Stimulated activated CD4-positive, alpha-beta T cell treated with anti-CD3 and anti-CD28 coated beads, TNF-alpha, amount 100 ng/mL, for 48 hours (primary cell): ENCODE measurements at regions not wholly inside any gene's neighbourhood (a gene's known extent, or its start where the extent isn't known, plus 50 kb on each side); places are given as distances from the start of the nearest gene placed in this dataset.
A peak's percentile ranks its signal among the peaks of the same experiment; 100 is the strongest.
"Not testable (repeated sequence)": the region's sequence is repeated elsewhere in the genome, so short reads cannot be mapped to it uniquely, and the experiment has no call there.

ENCODE experiments used
- DNase-seq, 3 donors: peaks; one replicate each; pipeline ENCODE4 v3.0.0-alpha.2; 2020; ENCODE audit warnings: low read depth in 3 of 3

DNA sequence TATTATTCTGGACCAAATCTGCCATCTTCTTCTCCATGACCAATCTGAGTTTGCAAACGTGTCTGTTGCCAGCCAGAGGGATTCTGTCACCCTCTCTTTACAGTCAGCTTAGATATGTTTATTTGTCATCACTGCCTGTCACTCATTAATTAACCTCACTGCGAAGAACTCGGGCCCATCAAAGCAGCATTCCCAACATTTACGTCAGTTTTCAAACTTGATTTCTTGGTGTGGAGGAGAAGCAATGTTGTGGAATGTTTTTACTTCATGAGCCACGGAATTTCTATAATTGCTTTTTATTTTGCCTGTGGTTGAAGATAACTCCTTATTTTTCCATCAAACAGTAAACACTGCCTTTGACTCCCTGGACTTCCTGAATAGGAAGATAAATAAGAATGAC lies 91.8 kb upstream of the CNKSR3 start:
- no peak for DNase-seq

DNA sequence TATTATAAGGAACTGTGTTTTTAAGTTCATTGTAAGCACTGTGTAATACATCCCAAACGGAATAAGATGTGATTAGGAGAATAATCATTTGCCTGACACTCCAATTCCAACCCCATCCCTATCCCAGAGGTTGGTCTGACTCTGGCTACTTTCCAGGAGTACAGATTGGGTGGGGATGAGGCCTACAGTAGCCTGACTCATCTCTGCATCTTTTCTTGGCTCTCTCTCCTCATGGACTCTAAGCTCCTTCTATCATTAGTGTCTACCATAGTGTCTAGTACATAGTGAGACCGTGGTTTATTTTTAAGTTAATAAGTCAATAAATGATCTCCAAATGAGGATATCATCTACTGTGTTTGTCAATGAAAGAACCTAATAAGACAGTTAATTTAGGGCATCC lies 92.2 kb upstream of the CNKSR3 start:
- DNase-seq = no peak

DNA sequence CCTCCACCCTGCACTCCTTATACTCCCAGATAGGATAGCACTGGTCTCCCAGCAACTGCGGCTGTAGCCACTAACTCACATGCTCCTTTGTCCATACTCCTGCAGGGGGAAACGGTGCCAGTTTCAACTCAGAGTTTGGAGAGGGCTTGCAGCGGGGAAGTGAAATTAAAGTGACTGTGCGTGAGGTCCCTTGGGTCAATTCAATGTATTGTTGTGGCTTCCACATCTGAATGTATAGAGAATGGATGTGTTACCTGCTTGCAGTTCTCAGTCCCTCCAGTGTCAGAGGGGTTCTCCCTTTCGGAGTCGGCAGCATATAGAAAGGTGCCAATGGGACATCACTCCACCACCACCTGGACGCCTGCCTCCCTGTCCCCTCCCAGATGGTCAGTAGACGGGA lies 93.6 kb upstream of the CNKSR3 start:
- no peak for DNase-seq

GRCh38 chr6:154605178-154605881 lies 94.8 kb upstream of the CNKSR3 start:
- DNase-seq = peak in 1 of 3 donors; percentile 20

GRCh38 chr6:154605882-154606370 lies 95.4 kb upstream of the CNKSR3 start:
- DNase-seq = no peak

- peak; percentile 78 to 90 (median 83) for DNase-seq
Measured at GRCh38 chr6:154606457-154606856, 96.0 kb upstream of the CNKSR3 start.

DNA sequence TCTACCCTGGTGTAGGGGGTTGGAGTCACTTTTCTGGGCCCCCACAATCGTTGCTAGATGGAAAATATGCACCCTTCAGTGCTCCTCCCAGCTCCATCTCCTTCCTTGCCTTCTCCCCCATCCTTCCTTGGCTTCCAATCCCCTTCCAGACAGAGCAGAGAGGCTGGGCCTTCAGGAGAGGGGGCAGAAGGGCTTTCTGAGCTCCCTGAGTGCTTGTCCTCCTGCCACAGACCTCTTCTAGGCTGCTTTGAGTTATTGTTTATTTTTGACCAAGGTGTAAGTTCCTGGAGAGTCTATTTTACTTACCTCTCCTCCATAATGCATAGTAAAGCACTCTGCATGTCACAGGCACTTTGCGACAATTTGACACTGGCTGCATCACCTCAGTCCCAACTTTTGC lies 96.4 kb upstream of the CNKSR3 start:
- no peak for DNase-seq

DNA sequence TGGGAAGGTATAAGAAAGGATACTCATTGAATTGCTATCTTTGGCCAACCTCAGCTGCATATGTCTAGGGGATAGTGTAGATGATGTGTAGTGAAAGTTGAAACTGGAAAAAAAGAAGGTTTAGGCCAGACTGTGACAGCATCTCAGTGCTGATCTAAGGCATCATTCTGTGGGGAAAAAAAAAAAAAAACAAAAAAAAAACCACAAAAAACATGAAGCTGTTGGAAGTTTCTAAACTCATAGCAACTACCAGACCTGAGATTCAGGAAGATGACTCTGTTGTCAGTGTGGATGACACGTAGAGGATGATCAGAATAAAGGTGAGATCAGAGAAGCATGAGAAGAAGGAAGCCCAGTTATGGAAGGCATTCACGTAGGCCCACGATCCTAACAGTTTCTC lies 100.8 kb upstream of the CNKSR3 start:
- no peak for DNase-seq

GRCh38 chr6:154611847-154612246 lies 101.4 kb upstream of the CNKSR3 start:
- DNase-seq = no peak

- DNase-seq = no peak
Measured at GRCh38 chr6:154613137-154613676, 102.7 kb upstream of the CNKSR3 start.

- no peak for DNase-seq
Measured at GRCh38 chr6:154614101-154614500, 103.6 kb upstream of the CNKSR3 start.

- no peak for DNase-seq
Measured at GRCh38 chr6:154614641-154615040, 104.2 kb upstream of the CNKSR3 start.

DNA sequence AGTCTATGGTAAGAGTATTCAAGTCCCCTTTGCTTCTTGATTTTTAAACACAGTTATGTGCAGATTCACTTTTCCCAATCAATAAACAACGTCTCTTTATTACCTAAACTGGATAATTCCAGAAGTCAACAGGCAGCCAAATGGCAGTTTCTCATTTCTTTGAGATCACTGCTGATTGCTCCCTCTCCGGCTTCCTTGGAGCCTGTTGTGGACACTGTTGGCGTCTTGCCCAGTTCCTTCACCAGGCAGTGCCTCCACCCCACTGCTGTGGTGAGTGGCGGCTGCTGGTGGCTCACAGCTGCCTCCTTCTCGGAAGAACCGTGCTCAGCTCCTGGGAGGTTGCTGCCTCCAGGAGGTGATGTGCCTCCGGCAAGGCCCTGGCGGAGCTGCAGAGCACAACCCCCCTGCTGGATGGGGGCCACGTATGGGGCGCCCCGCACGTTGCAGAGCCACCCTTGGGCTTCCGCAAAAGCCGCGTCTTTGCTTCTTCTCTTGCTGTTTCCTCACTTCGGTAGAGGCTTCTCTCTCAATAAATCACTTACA lies 105.1 kb upstream of the CNKSR3 start:
- no peak for DNase-seq

DNA sequence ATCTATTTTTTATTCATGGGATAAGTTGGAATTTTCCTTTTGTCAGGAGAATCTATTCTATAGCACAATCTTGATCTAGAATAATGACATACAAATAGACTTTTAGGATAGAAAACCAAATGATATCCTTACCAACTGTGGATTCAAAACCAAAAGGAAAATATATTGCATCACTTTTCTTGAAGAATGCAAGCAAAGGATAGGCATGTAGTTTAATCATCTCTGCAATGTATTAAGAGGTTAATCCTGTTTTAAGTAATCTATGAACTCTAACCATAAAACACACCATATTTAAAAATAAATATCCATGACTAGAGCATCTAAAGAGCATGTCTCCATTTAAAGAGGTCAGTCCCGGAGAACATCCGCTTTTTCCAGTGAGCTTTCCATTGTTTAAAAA lies 106.7 kb upstream of the CNKSR3 start:
- no peak for DNase-seq

DNA sequence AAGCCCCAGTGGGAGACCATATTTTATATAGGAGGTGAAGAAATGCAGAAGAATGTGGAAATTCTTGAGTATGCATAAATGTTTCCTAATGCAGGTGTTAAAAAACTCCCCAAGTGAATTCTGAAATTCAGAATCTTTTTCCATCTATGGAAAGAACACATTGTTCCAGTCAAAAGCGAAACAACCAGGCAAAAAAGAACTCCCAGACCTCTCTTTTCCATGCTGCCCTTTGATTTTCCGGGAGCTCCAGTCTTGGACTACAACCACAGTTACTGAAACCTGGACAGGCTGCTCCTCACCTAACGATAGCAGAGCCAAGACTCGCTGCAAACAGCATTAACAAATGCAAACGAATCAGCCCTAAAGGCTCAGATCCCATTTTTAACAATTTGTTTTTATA lies 108.7 kb upstream of the CNKSR3 start:
- no peak for DNase-seq

GRCh38 chr6:154621686-154622085 lies 111.2 kb upstream of the CNKSR3 start:
- no peak for DNase-seq

GRCh38 chr6:154622618-154623336 lies 110.4 kb upstream of the SCAF8 start:
- no peak for DNase-seq

DNA sequence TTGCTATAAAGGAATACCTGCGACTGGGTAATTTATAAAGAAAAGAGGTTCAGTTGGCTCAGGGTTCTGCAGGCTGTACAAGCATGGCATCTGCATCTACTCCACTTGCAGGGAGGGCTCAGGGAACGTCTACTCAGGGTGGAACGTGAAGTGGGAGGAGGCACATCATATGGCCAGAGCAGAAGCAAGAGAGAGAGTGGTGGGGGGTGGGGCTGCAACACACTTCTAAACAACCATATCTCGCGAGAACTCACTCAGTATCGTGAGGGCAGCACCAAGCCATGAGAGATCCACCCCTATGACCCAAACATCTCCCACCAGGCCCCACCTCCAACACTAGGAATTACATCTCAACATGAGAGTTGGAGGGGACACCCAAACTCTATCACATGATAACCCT lies 109.8 kb upstream of the SCAF8 start:
- DNase-seq = no peak

GRCh38 chr6:154624038-154624599 lies 109.1 kb upstream of the SCAF8 start:
- no peak for DNase-seq

- DNase-seq = not testable (repeated sequence)
Measured at GRCh38 chr6:154624727-154625126, 108.5 kb upstream of the SCAF8 start.

- no peak for DNase-seq
Measured at GRCh38 chr6:154625721-154626120, 107.5 kb upstream of the SCAF8 start.

DNA sequence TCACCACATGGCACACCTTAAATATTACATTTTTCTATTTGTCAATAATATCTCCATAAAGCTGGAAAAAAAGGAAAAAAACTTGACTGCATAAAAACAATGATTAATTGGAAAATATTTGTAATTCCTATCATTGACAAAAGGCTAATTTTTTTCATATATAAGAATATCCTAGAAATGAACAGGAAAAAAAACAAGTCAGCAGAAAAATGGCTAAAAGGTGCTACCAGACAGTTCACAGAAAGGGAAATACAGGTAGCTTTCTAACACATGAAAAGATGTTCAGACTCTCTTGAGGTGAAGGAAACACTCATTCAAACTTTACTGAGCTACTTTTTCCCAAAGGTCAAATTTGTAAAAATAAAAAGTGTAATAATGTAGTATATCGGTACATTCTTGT lies 104.1 kb upstream of the SCAF8 start:
- DNase-seq = no peak
